ENCODE measurements at regions not wholly inside any gene's neighbourhood (a gene's known extent, or its start where the extent isn't known, plus 50 kb on each side); places are given as distances from the start of the nearest gene placed in this dataset.

- no peak for TF ChIP-seq EZH2phosphoT487 (IDR thresholded peaks at IDR 0.05; ENCODE audit: borderline replicate concordance)
- no peak for TF ChIP-seq CTCF (conservative IDR thresholded peaks at IDR 0.05; ENCODE audit: low read length)
Observed at GRCh38 chr16:22727285-22728166, 86.4 kb upstream of the HS3ST2 start.

Data from Loucy (cell line).